22Rv1 (cell line): ENCODE measurements at regions not wholly inside any gene's neighbourhood (a gene's known extent, or its start where the extent isn't known, plus 50 kb on each side); places are given as distances from the start of the nearest gene placed in this dataset.
"Not testable (repeated sequence)": the region's sequence is repeated elsewhere in the genome, so short reads cannot be mapped to it uniquely, and the experiment has no call there.

Experiments
- ZFX ChIP-seq: fragments of 450-650 bp; IDR thresholded peaks from 2 replicates; pipeline ENCODE4 v1.6.1; 2017; ENCODE audit warnings: antibody characterized with exemption, borderline replicate concordance
- TF ChIP-seq, protein P1 (sequence below): fragments of 450-650 bp; IDR thresholded peaks from 2 replicates; pipeline ENCODE4 v1.5.1; 2017; ENCODE audit warnings: mild to moderate bottlenecking

GRCh38 chr2:87633287-87633963 is 114.5 kb upstream of the PLGLB2 start:
- TF ChIP-seq, protein P1, sequence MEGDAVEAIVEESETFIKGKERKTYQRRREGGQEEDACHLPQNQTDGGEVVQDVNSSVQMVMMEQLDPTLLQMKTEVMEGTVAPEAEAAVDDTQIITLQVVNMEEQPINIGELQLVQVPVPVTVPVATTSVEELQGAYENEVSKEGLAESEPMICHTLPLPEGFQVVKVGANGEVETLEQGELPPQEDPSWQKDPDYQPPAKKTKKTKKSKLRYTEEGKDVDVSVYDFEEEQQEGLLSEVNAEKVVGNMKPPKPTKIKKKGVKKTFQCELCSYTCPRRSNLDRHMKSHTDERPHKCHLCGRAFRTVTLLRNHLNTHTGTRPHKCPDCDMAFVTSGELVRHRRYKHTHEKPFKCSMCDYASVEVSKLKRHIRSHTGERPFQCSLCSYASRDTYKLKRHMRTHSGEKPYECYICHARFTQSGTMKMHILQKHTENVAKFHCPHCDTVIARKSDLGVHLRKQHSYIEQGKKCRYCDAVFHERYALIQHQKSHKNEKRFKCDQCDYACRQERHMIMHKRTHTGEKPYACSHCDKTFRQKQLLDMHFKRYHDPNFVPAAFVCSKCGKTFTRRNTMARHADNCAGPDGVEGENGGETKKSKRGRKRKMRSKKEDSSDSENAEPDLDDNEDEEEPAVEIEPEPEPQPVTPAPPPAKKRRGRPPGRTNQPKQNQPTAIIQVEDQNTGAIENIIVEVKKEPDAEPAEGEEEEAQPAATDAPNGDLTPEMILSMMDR, result not testable (repeated sequence)
- TF ChIP-seq ZFX, result not testable (repeated sequence)
